HAP-1 (cell line): ENCODE measurements at regions not wholly inside any gene's neighbourhood (a gene's known extent, or its start where the extent isn't known, plus 50 kb on each side); places are given as distances from the start of the nearest gene placed in this dataset.
"Not testable (repeated sequence)": the region's sequence is repeated elsewhere in the genome, so short reads cannot be mapped to it uniquely, and the experiment has no call there.

Experiments
- DNase-seq, 2 experiments: peaks; one replicate each; pipeline ENCODE4 v3.0.0-alpha.2; 2016 to 2020; ENCODE audit warnings: low spot score in 2 of 2
- H3K27me3 ChIP-seq: fragments of 250-450 bp; sonication (Bioruptor Pico); 2 replicates; pipeline ENCODE4 v1.5.1; 2020; ENCODE audit warnings: low read depth, mild to moderate bottlenecking, moderate library complexity
- H3K36me3 ChIP-seq: fragments of 250-450 bp; sonication (Bioruptor Pico); replicated peaks from 2 replicates; pipeline ENCODE4 v1.5.1; 2020; ENCODE audit warnings: mild to moderate bottlenecking
- H3K4me1 ChIP-seq: fragments of 250-450 bp; sonication (Bioruptor Pico); 2 replicates; pipeline ENCODE4 v1.5.1; 2020; ENCODE audit warnings: mild to moderate bottlenecking
- H3K4me3 ChIP-seq: fragments of 250-450 bp; sonication (Bioruptor Pico); 2 replicates; pipeline ENCODE4 v1.5.1; 2020; ENCODE audit warnings: mild to moderate bottlenecking, moderate library complexity
- H3K9me3 ChIP-seq: fragments of 250-450 bp; sonication (Bioruptor Pico); 2 replicates; pipeline ENCODE4 v1.5.1; 2020; ENCODE audit warnings: mild to moderate bottlenecking, moderate library complexity
- in situ Hi-C: fragments of 300-500 bp; cut with MboI; formaldehyde crosslinking; loops from 3 replicates; pipeline ENCODE4 v1.14.3; 2020; ENCODE audit warnings: low sequenced_read_pairs, inconsistent platforms, mixed read lengths

- no peak for DNase-seq
Observed at GRCh38 chr5:33074548-33074947, 363.4 kb downstream of the NPR3 start.

GRCh38 chr5:33075731-33076130 is 364.6 kb downstream of the NPR3 start:
- Histone ChIP-seq H3K9me3 (no peaks in the 10 kb centered on the region), H3K4me3 (no peak overlapping the region), H3K4me1 (no peaks in the 10 kb centered on the region), H3K36me3 (no peaks in the 10 kb centered on the region), H3K27me3 (no peaks in the 10 kb centered on the region)
- DNase-seq, result no peak
- in situ Hi-C loops, result no loop called here

More at GRCh38 chr5:33074548-33074947, 363.4 kb downstream of the NPR3 start:
- Histone ChIP-seq H3K4me1 (no peaks in the 10 kb centered on the region), H3K27me3 (no peaks in the 10 kb centered on the region), H3K36me3 (no peaks in the 10 kb centered on the region), H3K4me3 (no peak overlapping the region), H3K9me3 (no peaks in the 10 kb centered on the region)
- in situ Hi-C loops, result no loop called here

DNA sequence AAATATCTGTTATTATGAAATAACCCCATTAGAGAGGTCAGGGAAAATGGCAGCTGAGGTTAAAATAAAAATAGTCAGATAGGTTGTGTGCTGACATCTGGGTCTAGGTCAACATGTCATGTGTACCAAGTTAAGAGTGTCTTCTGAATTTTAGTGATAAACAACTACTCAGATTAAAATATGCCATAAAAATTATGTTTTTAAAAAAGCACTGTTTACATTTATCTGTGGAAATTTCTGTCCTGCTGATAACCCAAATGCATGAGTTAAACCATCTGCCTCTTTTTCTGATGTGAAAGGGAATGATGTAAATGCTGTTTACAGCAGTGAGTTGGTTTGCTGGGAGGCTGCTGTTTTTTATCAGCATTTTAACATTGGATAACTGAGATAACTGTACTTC is 361.2 kb upstream of the TARS1 start:
- H3K4me1 ChIP-seq, result no peaks in the 10 kb centered on the region
- no peak for DNase-seq
- no peaks in the 10 kb centered on the region for H3K9me3 ChIP-seq
- H3K27me3 ChIP-seq, result no peaks in the 10 kb centered on the region
- no peak overlapping the region for H3K4me3 ChIP-seq
- H3K36me3 ChIP-seq, result no peaks in the 10 kb centered on the region
- in situ Hi-C loops, result no loop called here

- no peak for DNase-seq
- in situ Hi-C loops, result no loop called here
- Histone ChIP-seq H3K4me3 (no peak overlapping the region), H3K4me1 (no peaks in the 10 kb centered on the region), H3K9me3 (no peaks in the 10 kb centered on the region), H3K36me3 (no peaks in the 10 kb centered on the region), H3K27me3 (no peaks in the 10 kb centered on the region)
Observed at GRCh38 chr5:33080287-33080686, 360.5 kb upstream of the TARS1 start.

DNA sequence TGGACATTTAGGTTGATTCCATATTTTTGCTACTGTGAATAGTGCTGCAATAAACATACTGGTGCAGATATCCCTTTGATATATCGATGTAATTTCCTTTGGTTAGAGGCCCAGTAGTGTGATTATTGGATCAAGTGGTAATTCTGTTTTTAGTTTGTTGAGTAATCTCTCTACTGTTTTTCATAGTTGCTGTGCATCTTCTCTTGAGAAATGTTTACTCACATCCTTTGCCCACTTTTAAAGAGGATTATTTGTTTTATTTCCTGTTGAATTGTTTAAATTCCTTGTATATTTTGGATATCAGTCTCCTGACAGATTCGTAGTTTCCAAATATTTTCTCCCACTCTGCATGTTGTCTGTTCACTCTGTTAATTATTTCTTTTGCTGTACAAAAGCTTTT is 352.6 kb upstream of the TARS1 start:
- Histone ChIP-seq H3K27me3 (no peaks in the 10 kb centered on the region), H3K9me3 (no peaks in the 10 kb centered on the region), H3K36me3 (no peaks in the 10 kb centered on the region), H3K4me3 (no peak overlapping the region), H3K4me1 (no peaks in the 10 kb centered on the region)
- in situ Hi-C loops, result no loop called here
- DNase-seq, result no peak

DNA sequence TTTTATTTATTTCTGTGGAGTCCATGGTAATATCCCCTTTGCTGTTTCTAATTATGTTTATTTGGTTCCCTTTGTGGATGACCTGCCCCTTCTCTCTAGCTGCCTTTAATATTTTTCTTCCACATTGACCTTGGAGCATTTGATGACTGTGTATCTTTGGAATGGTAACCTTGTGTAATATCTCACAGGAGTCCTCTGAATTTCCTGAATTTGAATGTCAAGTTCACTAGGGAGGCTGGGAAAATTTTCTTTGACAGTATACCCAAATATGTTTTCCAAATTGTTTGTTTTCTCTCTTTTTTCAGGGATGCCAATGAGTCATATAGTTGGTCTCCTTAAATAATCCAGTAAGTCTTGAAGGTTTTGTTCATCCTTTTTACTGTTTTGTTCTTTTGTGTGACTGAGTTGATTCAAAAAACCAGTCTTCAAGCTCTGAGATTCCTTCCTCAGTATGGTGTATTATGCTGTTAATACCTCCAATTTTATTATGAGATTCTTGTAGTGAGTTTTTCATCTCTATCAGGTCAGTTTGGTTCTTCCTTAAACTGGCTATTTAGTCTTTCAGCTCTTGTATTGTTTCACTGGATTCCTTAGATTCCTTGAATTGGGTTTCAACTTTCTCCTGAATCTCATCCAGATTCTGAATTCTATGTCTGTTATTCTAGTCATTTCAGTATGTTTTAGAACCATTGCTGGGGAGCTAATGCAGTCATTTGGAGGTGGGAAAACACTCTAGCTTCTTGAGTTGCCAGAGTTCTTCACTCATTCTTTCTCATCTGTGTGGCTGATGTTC is 349.0 kb upstream of the TARS1 start:
- Histone ChIP-seq H3K9me3 (no peaks in the 10 kb centered on the region), H3K4me3 (no peak overlapping the region), H3K36me3 (no peaks in the 10 kb centered on the region), H3K4me1 (no peaks in the 10 kb centered on the region), H3K27me3 (no peaks in the 10 kb centered on the region)
- in situ Hi-C loops, result no loop called here
- no peak for DNase-seq

DNA sequence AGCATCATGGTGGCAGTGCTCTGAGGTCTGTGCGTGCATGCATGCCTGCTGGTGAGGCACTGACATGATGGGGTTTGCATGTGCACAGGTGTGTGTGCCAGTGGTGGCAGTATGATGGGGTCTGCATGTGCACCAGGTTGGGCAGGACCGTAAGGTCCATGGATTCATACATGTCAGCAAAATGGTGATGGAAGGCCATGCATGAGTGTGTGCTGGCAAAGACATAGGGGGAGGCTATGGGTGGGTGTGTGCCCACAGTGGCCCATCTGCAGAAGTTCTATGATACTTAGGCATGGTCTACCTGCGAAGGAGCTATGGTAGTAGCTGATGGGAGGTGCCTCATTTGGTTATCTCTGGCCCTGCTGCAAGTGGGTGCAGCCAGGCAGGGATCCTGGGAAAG is 348.0 kb upstream of the TARS1 start:
- no peaks in the 10 kb centered on the region for H3K4me1 ChIP-seq
- no peak for DNase-seq
- no peaks in the 10 kb centered on the region for H3K9me3 ChIP-seq
- no peaks in the 10 kb centered on the region for H3K36me3 ChIP-seq
- no peaks in the 10 kb centered on the region for H3K27me3 ChIP-seq
- in situ Hi-C loops, result no loop called here
- no peak overlapping the region for H3K4me3 ChIP-seq

DNA sequence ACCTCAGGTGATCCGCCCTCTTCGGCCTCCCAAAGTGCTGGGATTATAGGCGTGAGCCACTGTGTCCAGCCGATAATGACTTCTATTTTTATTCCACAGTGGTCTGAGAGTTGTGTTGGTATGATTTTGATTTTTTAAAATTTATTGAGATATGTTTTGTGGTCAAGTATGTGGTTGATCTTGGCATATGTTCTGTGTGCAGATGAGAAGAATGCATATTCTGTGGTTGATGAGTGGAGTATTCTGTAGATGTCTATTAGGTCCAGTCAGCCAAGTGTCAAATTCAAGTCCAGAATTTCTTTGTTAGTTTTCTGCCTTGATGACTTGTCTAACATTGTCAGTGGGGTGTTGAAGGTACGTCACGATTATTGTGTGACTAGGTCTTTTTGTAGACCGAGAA is 338.2 kb upstream of the TARS1 start:
- H3K4me1 ChIP-seq, result no peaks in the 10 kb centered on the region
- DNase-seq, result no peak
- no peaks in the 10 kb centered on the region for H3K36me3 ChIP-seq
- H3K9me3 ChIP-seq, result no peaks in the 10 kb centered on the region
- in situ Hi-C loops, result no loop called here
- no peak overlapping the region for H3K4me3 ChIP-seq
- no peaks in the 10 kb centered on the region for H3K27me3 ChIP-seq

DNA sequence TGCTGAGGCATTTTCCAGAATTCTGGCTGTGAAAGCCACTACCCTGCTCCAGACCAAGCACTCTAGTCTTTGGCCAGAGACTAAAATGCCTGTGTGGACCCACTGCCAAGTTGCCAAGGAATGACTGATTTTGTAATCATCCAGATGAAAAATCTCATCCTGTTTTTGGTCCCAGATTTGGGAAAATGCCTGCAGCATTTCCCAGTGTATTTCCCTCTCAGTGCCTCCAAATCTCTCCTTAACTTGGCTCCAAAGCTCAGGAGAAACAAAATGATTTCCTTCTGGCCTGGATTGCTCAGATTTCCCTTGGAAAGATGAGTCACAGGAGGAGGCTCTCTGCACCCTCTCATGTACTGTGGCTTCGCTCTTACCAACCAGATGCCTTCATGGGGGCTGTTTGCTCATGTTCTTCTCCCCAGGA is 335.2 kb upstream of the TARS1 start:
- Histone ChIP-seq H3K4me3 (no peak overlapping the region), H3K36me3 (no peaks in the 10 kb centered on the region), H3K27me3 (no peaks in the 10 kb centered on the region), H3K9me3 (no peaks in the 10 kb centered on the region), H3K4me1 (no peaks in the 10 kb centered on the region)
- in situ Hi-C loops, result no loop called here
- DNase-seq, result no peak

- DNase-seq, H3K9me3 ChIP-seq, H3K36me3 ChIP-seq, in situ Hi-C loops, H3K27me3 ChIP-seq, H3K4me3 ChIP-seq, H3K4me1 ChIP-seq: not testable (repeated sequence)
Observed at GRCh38 chr5:33110496-33110895, 330.3 kb upstream of the TARS1 start.

- Histone ChIP-seq H3K4me3 (no peak overlapping the region), H3K9me3 (no peaks in the 10 kb centered on the region), H3K4me1 (no peaks in the 10 kb centered on the region), H3K27me3 (no peaks in the 10 kb centered on the region), H3K36me3 (no peaks in the 10 kb centered on the region)
- DNase-seq, result no peak
- in situ Hi-C loops, result no loop called here
Observed at GRCh38 chr5:33114361-33114760, 326.4 kb upstream of the TARS1 start.

DNA sequence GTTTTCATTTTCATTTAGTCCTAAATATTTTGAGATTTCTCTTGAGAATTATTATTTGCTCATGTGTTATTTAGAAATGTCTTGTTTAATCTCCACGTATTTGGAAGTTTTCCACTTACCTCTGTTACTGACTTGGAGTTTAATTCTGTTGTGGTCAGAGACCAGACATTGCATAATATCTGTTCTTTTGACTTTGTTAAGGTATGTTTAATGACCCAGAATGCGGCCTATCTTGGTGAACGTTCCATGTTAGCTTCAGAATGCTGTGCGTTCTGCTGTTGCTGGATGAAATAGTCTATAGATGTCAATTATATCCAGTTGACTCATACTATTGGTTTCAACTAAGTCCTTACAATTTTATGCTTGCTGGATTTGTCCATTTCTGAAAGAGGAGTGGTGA is 325.3 kb upstream of the TARS1 start:
- Histone ChIP-seq H3K36me3 (no peaks in the 10 kb centered on the region), H3K9me3 (no peaks in the 10 kb centered on the region), H3K4me3 (no peak overlapping the region), H3K27me3 (no peaks in the 10 kb centered on the region), H3K4me1 (no peaks in the 10 kb centered on the region)
- DNase-seq, result no peak
- in situ Hi-C loops, result no loop called here

- H3K4me3 ChIP-seq, result no peak overlapping the region
- in situ Hi-C loops, result no loop called here
- no peak for DNase-seq
- H3K27me3 ChIP-seq, result no peaks in the 10 kb centered on the region
- H3K36me3 ChIP-seq, result no peaks in the 10 kb centered on the region
- no peaks in the 10 kb centered on the region for H3K9me3 ChIP-seq
- H3K4me1 ChIP-seq, result no peaks in the 10 kb centered on the region
Observed at GRCh38 chr5:33118761-33119415, 321.9 kb upstream of the TARS1 start.

DNA sequence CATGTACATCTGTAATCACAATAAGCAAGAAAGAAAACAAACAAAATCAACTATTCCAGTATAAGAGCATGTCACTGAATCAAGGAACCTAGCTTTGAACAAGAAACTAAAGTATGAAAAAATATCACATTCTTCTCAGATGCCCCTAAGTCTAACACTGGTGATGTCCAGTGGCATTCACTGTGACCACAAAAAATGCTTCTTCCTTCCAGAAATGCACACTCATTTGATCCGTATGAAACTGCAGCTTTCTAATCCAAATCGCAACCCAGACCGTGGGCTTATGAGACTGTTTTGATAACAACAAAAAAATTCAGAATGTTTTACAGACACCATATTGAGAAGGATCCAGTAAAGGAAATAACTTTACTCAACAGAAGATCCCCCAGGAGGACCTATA is 320.1 kb upstream of the TARS1 start:
- in situ Hi-C loops, result no loop called here
- Histone ChIP-seq H3K9me3 (no peaks in the 10 kb centered on the region), H3K4me1 (no peaks in the 10 kb centered on the region), H3K27me3 (no peaks in the 10 kb centered on the region), H3K36me3 (no peaks in the 10 kb centered on the region), H3K4me3 (no peak overlapping the region)
- no peak for DNase-seq
